ENCODE measurements at regions not wholly inside any gene's neighbourhood (a gene's known extent, or its start where the extent isn't known, plus 50 kb on each side); places are given as distances from the start of the nearest gene placed in this dataset.

DNA sequence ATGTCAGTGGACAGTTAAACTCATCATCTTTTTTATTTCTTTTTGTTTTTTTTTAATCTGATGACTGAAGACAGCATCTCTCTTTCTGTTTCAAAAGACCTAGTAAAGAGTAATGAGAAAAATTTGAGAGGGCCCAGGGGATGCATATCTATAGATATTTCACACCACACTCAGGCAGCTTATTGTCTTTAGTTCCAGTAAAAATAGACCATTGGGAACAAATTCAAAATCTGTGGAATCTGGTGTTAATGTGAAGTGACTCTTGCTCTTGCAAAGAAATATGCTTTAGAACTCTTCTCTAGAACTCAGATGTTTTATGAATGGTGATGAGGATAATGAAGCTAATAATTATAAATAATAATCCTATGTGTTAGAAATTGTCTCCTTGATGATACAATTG lies 214.5 kb upstream of the ATP2B1 start:
- DNase-seq (no peak), ATAC-seq (ENCODE audit: poor library complexity) (no peak)
- intact Hi-C loops (cut with DNase I): no loop called here

DNA sequence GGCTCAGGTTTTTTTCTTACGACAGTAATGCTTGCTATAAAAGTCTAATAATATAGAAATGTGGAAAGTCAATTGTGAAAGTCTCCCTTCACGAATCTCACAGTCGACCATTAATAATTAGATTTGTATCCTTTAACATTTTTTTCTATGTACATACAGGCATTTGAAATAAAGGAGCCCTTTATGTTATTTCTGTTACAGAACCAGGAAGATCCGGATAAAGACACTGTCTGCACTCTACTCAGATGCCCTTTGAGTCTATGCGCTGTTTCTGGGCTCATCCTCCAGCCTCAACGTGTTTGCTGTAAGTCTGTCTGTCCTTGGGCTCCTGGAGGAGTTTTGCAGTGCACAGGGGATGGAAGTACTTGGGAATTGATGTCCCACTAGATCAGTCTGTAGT lies 212.2 kb upstream of the ATP2B1 start:
- intact Hi-C loops (cut with DNase I): no loop called here
- ATAC-seq (ENCODE audit: poor library complexity): no peak

DNA sequence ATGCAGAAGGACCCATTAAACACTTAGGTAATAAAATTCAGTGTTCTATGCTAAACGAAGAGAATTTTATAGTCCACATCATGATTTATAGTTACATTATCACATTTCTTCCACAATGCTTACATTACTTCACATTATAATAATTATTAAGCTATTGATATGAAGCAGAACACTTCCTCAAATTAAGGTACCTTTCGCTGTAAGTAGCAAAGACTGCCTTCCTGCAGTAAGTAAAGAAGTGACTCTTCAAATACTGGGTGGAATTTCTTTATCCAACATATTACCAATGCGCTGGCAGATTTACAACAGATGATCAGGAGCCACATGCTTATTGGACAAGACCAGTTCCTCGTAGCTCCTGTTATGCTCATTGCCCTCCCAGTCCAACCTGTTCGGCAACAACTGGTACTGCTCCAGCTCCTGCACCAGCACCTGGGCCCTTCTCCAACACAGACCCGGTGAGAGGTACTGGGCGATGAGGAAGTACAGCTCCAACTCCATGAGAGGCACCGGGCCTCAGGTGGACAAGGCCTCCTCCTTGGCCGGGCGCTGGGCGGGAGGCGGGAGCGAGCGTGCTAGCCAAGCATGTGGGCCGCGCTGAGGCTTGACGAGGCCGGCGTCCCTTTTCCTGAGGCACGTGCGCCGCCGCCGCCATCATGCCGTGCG lies 210.7 kb upstream of the ATP2B1 start:
- intact Hi-C loops (cut with DNase I): no loop called here
- ATAC-seq (ENCODE audit: poor library complexity) (no peak), DNase-seq (no peak)

More for the DNA sequence above, 212.2 kb upstream of the ATP2B1 start:
- DNase-seq: no peak

DNA sequence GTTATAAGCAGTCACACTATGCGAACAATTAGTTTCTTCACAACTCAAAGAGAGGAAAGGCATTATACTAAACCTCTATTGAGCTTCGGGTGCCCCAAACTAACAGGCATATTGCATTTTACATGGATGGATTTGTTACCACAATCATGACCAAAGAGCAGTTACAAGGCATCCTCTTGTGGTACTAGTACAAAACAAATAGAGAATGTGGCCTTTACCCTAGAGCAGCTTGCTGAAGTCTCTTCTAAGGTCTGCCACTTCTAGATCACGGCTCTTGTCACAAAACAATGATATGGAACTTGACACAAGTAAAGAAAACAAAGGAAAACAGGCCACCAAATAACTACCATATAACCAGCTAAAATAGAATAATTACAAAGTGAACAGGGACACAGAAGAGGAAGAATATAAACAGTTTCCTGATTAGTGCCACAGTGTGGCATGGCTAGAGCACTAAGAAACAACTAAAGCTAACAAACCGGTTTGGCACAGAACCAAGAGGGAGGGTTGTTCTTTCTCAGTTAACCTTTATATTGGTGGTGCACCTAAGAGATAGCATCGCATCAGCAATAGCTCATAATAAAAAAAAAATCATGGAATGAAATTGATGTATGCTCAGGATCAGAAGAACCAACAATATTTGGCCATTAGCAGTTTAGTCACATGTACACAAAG lies 209.7 kb upstream of the ATP2B1 start:
- intact Hi-C loops (cut with DNase I): no loop called here
- ATAC-seq (ENCODE audit: poor library complexity): no peak

DNA sequence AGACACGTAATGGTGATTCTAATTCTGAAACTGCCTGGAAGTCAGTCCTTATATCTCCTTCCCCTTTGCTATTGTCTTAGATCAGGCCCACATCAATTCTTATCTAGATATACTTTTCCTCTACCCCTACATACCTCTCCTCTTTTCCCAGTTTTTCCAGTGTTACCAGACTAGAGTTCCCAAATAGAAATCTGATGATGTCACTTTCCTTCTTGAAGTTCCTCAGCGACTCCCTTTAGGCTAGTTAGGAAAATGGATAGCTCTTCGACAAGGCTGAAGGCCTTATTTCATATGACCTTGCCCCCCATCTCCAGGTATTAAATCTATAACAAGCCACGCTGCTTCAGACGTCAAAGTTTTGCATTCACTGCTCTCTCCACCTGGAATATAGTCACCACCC lies 201.1 kb upstream of the ATP2B1 start:
- DNase-seq (no peak), ATAC-seq (ENCODE audit: poor library complexity) (no peak)

More for the DNA sequence above, 209.7 kb upstream of the ATP2B1 start:
- no peak for DNase-seq

DNA sequence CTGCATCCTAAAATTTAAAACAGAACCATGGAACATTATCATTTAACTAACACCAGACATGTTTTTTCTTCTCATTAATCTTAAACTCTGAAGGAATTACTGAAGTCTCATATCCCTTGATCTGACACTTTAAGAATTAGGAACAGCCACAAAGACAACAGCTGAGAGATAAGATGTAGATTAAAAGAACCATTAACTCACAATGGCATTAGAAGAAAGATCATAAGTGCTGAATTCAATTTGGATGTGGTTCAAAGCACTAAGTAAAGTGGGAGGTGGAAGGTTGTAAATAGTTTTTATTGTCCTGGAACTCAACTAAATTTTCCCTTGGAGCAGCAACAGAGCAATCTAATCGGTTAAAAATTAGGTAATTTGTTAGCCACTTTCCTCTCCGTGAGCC lies 199.0 kb upstream of the ATP2B1 start:
- intact Hi-C loops (cut with DNase I): no loop called here
- DNase-seq (no peak), ATAC-seq (ENCODE audit: poor library complexity) (no peak)

More for the DNA sequence above, 201.1 kb upstream of the ATP2B1 start:
- intact Hi-C loops (cut with DNase I): no loop called here

DNA sequence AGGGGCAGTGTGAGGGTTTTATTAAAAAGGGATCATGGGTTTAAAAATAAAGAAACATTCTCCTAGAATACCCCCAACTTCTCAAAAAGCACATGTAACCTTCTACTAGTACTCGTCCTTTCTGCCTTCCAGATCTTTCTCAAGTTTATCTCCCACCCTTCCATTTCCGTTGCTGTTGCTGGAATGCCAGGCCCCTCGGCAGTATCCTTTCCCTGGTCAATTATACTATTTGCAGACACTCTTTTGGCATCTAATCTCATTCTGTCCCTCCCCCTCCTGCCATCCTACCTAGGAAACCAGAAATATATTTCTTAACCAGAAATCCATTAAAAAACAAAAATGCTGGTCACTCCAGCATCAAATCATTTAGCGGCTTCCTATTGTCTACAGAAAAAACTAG lies 198.2 kb upstream of the ATP2B1 start:
- ATAC-seq (ENCODE audit: poor library complexity): no peak
- no peak for DNase-seq
- intact Hi-C loops (cut with DNase I): no loop called here

DNA sequence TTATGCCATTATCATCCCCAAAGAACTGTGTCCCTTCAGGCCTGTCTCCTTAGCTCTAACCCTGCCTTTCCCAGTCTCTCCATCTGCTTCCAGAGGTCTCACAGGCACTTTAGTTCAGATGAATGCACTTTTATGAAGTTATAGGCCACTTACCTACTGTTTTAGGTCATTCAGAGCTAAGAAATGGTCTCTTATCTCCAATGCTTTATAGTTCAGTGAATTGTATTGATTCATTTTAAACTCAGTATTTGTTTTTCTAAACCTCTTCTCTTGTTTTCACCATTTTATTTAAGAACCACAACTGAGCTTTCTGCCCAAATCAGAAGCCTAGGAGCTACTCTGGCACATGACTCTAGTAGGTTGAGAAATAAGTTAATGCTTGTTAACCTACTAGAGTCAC lies 197.5 kb upstream of the ATP2B1 start:
- ATAC-seq (ENCODE audit: poor library complexity): no peak
- intact Hi-C loops (cut with DNase I): no loop called here

DNA sequence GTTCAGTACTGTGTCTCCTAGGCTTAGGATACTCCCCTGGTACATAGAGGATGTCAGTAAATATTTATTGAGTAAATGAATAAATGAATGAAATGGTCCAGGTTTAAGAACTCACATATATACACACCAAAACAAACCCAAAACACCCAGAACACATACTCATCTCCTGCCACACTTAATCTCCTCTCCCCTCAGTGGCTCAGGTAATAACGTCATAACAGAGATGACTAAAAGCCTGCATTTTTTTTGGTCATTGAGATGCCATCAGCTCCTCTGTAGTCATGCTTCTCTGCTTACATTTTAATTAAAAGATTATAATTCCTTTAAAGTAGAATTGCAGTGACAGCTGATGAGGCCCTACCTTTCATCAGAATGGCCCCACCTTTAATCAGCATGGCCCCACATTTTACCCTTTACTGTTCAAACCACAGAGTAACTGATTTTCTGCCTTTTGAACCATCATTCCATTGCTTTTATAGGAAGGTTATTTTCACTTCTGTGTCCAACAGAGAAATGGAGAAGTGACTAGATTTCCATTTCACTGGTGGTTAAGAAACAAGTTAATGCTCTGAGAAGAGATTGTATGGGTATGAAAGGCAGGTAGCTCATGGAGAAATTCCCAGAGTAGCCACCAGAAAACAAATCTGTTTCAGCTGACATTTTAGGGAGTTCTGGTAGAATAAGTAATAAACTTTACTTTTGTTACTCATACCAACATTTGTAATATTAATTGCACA lies 193.4 kb upstream of the ATP2B1 start:
- ATAC-seq (ENCODE audit: poor library complexity) (no peak), DNase-seq (no peak)
- intact Hi-C loops (cut with DNase I): loop anchor here (5.0 kb wide), 1 partner anchor 50 kb away; no protein-coding TSS in a partner anchor

More for the DNA sequence above, 197.5 kb upstream of the ATP2B1 start:
- no peak for DNase-seq

DNA sequence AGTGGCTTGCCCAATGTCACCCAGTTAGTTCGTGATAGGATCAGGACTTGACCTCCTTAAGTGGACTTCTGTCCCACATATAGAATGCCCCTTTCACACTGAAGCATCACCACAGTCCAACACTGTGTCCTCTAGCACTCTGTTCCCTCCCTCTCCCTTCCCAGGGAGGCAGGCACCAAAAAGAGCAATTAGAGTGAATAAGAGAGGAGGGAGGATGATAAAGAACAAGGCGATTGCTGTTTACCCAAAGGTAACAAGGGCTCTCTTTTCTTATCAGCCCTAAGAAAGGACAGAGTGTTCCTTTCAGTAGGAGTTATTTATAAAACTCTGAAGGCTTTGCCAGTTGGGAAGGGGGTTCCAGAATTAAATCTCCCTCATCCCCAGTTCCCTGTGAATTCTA lies 192.7 kb upstream of the ATP2B1 start:
- intact Hi-C loops (cut with DNase I): loop anchor here (5.0 kb wide), 1 partner anchor 51 kb away; no protein-coding TSS in a partner anchor
- ATAC-seq (ENCODE audit: poor library complexity): no peak
- no peak for DNase-seq

DNA sequence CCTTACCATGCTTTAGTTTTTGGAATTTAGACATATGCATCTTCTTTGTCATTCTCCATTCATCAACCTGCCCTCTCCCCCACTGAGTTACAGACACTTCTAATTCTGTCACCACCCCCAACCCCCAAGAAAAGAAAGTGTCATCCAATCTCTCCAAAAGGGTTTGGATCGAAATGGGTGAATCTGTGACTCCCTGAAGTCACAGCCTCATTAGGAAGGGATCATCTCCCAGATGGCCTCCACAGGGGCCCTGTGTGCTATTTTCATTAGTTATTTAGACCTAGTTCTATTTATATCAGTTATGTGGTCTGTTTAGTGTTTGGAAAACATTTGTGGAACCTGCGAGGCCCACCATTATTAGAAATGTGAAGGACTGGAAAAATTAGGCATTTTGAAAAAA lies 191.0 kb upstream of the ATP2B1 start:
- ATAC-seq (ENCODE audit: poor library complexity) (no peak), DNase-seq (no peak)
- intact Hi-C loops (cut with DNase I): loop anchor here (5.0 kb wide), 1 partner anchor 53 kb away; no protein-coding TSS in a partner anchor

DNA sequence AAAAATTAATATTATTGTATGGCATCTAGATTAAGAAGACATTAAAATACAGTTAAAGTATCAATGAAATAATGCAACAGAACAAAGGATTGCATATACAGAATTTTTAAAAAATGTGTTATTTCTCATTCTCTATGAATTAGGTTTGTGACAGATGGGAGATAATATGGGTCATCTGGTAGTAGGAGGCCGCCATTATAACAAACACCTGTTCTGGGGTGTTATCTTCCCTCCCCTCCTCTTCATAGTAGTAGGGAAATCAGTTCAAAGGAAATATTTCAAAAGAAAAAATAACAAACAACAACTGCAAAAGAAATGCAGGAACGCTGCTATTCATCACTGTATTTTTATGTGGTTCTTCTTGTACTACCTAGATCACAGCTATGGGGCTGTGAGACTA lies 187.0 kb upstream of the ATP2B1 start:
- no peak for ATAC-seq (ENCODE audit: poor library complexity)
- intact Hi-C loops (cut with DNase I): no loop called here
- DNase-seq: no peak

DNA sequence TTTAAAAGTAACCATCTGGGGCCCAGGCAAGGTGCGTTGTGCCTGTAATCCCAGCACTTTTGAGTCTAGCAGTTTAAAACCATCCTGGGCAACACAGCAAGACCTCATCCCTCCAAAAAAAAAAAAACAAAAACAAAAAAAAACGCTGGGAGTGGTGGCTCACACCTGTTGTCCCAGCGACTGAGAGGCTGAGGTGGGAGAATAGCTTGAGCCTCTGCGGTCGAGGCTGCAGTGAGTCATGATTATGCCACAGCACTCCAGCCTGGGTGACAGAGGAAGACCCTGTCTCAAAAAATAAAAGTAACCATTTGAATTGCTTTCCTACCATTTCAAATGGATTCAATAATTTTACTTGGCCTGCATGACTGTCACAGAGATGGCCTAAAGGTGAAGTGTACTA lies 186.5 kb upstream of the ATP2B1 start:
- no peak for DNase-seq
- intact Hi-C loops (cut with DNase I): no loop called here
- no peak for ATAC-seq (ENCODE audit: poor library complexity)

DNA sequence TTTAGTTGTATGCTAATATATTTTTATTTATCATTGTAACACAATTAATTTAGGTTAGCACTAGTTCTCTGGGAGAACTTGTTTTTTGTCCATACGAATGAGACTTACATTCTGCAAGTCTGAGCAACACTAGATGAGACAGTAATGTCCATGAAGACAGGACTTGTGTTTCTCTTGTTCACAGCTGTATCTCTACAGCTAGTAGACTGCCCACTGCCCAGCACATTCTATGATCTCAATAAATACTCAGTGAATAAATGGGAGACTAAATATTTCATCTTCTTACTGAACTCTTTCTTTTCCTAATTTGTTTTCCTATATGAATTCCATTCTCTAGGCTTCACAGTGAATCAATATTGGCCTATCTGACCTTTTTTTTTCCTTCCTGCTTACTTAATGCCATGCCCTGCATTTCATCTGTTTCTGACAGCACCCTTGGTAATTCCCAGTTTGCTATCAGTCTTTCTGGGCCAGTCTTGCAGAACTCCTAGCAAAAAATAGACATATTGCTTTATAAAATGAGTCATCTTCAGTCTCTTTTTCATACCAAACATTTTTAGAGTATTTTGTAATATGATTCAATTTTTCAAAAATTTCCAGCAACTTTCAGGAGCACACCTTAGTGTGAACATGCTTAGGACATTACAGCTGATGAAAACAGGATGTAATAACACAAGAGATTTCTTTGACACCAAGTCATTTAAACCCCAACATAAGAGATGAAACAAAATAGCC lies 185.5 kb upstream of the ATP2B1 start:
- ATAC-seq (ENCODE audit: poor library complexity) (no peak), DNase-seq (no peak)

DNA sequence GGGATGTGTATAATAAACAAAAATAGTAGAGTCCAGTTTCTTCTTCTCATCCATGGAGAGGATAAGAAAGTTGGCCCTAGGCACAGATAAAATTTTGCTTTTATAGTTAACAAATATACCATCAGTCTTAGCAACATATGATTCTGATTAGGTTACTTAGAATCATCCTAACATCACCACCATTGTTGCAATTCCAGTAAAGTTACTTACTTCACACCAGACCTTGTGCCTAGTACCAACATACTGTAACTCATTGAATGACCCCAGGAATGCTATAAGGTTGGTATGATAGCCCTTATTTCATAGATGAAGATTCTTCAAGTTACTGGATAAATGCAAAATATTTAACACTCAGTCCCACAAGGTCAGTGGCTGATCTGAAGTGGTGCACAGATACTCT lies 183.8 kb upstream of the ATP2B1 start:
- ATAC-seq (ENCODE audit: poor library complexity) (no peak), DNase-seq (no peak)
- intact Hi-C loops (cut with DNase I): no loop called here

More for the DNA sequence above, 185.5 kb upstream of the ATP2B1 start:
- intact Hi-C loops (cut with DNase I): no loop called here

DNA sequence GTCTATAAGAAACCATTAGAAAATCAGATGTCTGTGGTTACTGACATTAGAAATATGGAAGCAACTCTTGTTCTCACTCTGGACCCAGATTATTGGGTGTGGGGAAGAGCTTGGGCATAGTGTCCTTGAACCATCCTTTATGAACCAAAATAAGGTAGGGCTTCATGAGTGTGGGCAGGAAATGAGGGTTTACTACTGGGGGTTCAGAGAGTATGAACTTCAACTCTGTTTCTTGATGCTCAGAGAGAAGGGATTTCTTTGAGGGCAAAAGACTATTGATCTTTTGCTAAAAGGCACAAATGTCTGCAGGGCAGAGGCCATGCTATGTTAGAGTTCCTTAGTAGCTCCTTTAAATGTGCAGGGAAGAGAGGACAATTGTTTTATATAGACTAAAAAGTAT lies 183.3 kb upstream of the ATP2B1 start:
- DNase-seq: no peak
- intact Hi-C loops (cut with DNase I): no loop called here
- ATAC-seq (ENCODE audit: poor library complexity): no peak

DNA sequence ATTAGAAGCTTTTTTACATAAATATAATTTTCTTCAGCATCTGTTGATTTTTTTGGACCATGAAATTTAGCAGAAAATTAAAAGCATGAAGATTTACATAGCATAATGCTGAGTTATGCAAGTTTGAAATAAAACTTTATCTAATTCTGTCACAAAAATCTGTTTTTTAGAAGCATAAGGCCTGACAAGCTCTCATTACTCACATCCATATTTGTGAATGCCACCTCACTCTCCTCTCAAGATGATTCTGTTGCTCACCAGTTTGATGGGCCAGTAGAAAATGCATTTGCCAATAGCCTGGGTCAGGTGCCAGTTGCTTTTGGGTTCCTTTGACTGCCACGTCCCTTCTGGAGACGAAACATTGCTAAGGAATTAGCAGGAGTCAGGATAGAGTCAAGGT lies 181.5 kb upstream of the ATP2B1 start:
- intact Hi-C loops (cut with DNase I): no loop called here
- no peak for DNase-seq
- ATAC-seq (ENCODE audit: poor library complexity): no peak

DNA sequence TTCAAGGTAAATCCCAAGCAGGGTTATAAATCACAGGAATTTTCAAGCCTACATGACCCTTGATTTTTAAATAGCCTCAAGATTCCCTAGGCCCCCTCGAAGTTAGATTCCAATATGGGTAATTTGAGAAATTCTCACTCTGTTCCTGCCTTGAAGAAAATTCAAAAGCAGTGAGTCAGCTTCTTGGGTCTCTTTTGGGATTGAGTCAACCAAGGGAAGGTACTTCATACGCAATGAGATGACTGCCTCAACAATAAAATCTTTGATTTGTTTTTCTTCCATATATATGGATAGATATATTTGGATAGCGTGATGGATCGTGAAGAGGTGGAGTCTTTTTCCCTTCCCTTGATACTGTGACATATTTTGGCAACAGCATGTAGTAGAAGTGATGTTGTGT lies 180.4 kb upstream of the ATP2B1 start:
- ATAC-seq (ENCODE audit: poor library complexity) (no peak), DNase-seq (no peak)
- intact Hi-C loops (cut with DNase I): no loop called here

DNA sequence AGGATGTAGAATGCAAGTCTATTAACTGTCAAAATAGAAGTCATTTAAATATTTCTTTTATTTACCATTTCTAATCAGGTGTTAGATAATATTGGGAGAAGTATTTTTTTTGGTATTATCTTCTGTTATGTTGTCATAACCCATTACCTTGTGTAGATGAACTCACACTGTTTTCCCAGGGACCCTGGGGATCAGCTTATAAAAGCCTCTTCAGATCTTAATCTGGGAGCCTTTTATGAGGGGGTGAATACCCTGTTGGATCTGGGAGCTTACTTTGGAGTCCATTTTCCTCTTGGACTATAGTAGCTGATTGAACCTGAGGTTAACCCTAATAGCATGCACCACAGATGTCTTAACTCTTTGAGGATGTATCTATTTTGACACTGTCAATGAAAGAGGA lies 176.3 kb upstream of the ATP2B1 start:
- no peak for ATAC-seq (ENCODE audit: poor library complexity)
- no peak for DNase-seq
- intact Hi-C loops (cut with DNase I): no loop called here

Measured in Right ventricle myocardium superior (tissue), 1 donor.